GM06990 (cell line): ENCODE measurements at regions not wholly inside any gene's neighbourhood (a gene's known extent, or its start where the extent isn't known, plus 50 kb on each side); places are given as distances from the start of the nearest gene placed in this dataset.

ENCODE experiments used
- DNase-seq: peaks from one replicate; pipeline ENCODE4 v3.0.0-alpha.2; 2011; ENCODE audit not compliant: insufficient read length; ENCODE audit errors: extremely low read depth
- H3K27me3 ChIP-seq: replicated peaks from 2 replicates; pipeline ENCODE4 v1.6.0; 2011; ENCODE audit warnings: low read length; ENCODE audit not compliant: control insufficient read depth, insufficient read depth
- H3K36me3 ChIP-seq: 2 replicates; pipeline ENCODE4 v1.5.1; 2011; ENCODE audit warnings: low read length; ENCODE audit not compliant: control insufficient read depth, insufficient read depth
- H3K4me3 ChIP-seq: replicated peaks from 2 replicates; pipeline ENCODE4 v1.5.1; 2011; ENCODE audit warnings: low read depth, mild to moderate bottlenecking, control low read depth, low read length
- CTCF ChIP-seq: IDR thresholded peaks from 2 replicates; pipeline ENCODE4 v1.5.1; 2011; ENCODE audit warnings: low read length, control low read depth, mild to moderate bottlenecking, inconsistent platforms; ENCODE audit not compliant: insufficient read depth, poor library complexity, severe bottlenecking

DNA sequence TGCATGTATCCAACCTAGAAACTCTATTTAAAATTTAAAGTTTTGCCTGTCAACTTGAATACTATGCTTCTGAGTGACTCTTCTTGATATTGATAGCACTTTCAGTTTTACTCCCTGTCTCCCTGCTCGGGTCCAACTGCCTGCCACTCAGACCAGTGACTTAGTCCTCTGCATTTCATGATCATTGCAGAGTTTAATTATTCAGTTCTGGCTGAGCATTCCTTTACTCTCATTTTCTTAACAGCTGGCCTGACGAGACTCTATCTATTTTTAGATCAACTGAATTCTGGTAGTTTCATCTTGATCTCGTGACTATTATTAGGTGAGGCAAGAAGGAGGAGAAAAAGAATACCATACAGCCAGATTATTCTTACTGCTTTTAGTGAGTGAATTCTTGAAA is 617.4 kb downstream of the SI start:
- TF ChIP-seq CTCF: no peak
- no peaks in the 10 kb centered on the region for H3K27me3 ChIP-seq
- no peaks in the 10 kb centered on the region for H3K36me3 ChIP-seq
- no peak overlapping the region for H3K4me3 ChIP-seq
- DNase-seq: no peak

GRCh38 chr3:164459521-164460151 is 618.7 kb downstream of the SI start:
- H3K27me3 ChIP-seq: no peaks in the 10 kb centered on the region
- no peaks in the 10 kb centered on the region for H3K36me3 ChIP-seq
- TF ChIP-seq CTCF: no peak
- DNase-seq: no peak
- no peak overlapping the region for H3K4me3 ChIP-seq

DNA sequence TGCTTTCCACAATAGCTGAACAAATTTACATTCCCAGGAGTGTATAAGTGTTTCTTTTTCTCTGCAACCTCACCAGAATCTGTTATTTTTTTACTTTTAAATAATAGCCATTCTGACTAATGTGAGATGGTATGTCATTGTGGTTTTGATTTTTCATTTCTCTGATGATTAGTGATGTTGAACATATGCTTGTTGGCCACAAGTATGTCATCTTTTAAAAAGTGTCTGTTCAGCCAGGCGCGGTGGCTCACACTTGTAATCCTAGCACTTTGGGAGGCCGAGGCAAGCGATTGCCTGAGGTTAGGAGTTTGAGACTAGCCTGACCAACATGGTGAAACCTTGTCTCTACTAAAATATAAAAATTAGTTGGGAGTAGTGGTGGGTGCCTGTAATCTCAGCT is 619.3 kb downstream of the SI start:
- DNase-seq: no peak
- H3K27me3 ChIP-seq: no peaks in the 10 kb centered on the region
- no peak for TF ChIP-seq CTCF
- no peak overlapping the region for H3K4me3 ChIP-seq
- H3K36me3 ChIP-seq: no peaks in the 10 kb centered on the region

- DNase-seq: no peak
- Histone ChIP-seq H3K27me3 (no peaks in the 10 kb centered on the region), H3K36me3 (no peaks in the 10 kb centered on the region), H3K4me3 (no peak overlapping the region)
- no peak for TF ChIP-seq CTCF
Measured at GRCh38 chr3:164453714-164454113, 624.6 kb downstream of the SI start.

GRCh38 chr3:164452707-164453106 is 625.6 kb downstream of the SI start:
- H3K36me3 ChIP-seq: no peaks in the 10 kb centered on the region
- H3K27me3 ChIP-seq: no peaks in the 10 kb centered on the region
- no peak for DNase-seq
- no peak for TF ChIP-seq CTCF
- H3K4me3 ChIP-seq: no peak overlapping the region
